Effector memory CD4-positive, alpha-beta T cell (primary cell): ENCODE measurements at regions not wholly inside any gene's neighbourhood (a gene's known extent, or its start where the extent isn't known, plus 50 kb on each side); places are given as distances from the start of the nearest gene placed in this dataset.

Experiments used
- DNase-seq, 3 donors: peaks; one replicate each; pipeline ENCODE4 v3.0.0-alpha.2; 2020
- H3K27ac ChIP-seq: 2 replicates; pipeline ENCODE4 v1.7.0; 2013; ENCODE audit warnings: mild to moderate bottlenecking, low read length, moderate library complexity; ENCODE audit not compliant: insufficient read depth, poor library complexity, severe bottlenecking
- H3K27me3 ChIP-seq: replicated peaks from 2 replicates; pipeline ENCODE4 v1.7.0; 2013; ENCODE audit warnings: mild to moderate bottlenecking, low read length; ENCODE audit not compliant: insufficient read depth, control insufficient read depth, poor library complexity, severe bottlenecking
- H3K36me3 ChIP-seq: 2 replicates; pipeline ENCODE4 v1.7.0; 2013; ENCODE audit warnings: mild to moderate bottlenecking, low read length, moderate library complexity; ENCODE audit not compliant: control insufficient read depth, insufficient read depth
- H3K4me1 ChIP-seq: 2 replicates; pipeline ENCODE4 v1.7.0; 2013; ENCODE audit warnings: low read length, mild to moderate bottlenecking; ENCODE audit not compliant: control insufficient read depth, insufficient read depth, poor library complexity, severe bottlenecking
- H3K4me3 ChIP-seq: 2 replicates; pipeline ENCODE4 v1.7.0; 2013; ENCODE audit warnings: low read length, low read depth, mild to moderate bottlenecking; ENCODE audit not compliant: insufficient read depth, poor library complexity, severe bottlenecking
- H3K9me3 ChIP-seq: 2 replicates; pipeline ENCODE4 v1.7.0; 2013; ENCODE audit warnings: mild to moderate bottlenecking, low read length, moderate library complexity; ENCODE audit not compliant: control insufficient read depth

DNA sequence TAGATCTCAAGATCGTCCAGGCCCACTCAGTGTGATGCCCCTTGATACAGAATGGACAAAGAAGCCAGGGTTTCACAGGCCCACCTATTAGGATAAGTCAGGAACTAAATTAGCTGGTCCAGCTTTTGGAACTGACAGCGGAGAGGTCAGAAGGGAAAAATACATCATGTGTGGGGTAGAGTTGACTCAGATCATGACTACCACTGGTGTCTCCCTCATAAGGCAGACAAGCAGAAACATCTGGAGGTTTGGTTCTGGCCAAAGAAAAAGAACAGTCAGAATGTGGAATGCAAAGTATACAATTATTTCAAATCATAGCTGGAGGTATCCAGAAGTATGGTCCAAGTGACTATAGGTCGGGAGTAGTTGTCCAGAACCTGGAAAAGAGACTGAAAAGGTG lies 621.1 kb upstream of the CELF2 start:
- Histone ChIP-seq H3K27ac (no peak overlapping the region), H3K4me1 (no peaks in the 10 kb centered on the region), H3K9me3 (no peaks in the 10 kb centered on the region), H3K27me3 (no peaks in the 10 kb centered on the region), H3K36me3 (no peaks in the 10 kb centered on the region), H3K4me3 (no peak overlapping the region)
- no peak for DNase-seq

DNA sequence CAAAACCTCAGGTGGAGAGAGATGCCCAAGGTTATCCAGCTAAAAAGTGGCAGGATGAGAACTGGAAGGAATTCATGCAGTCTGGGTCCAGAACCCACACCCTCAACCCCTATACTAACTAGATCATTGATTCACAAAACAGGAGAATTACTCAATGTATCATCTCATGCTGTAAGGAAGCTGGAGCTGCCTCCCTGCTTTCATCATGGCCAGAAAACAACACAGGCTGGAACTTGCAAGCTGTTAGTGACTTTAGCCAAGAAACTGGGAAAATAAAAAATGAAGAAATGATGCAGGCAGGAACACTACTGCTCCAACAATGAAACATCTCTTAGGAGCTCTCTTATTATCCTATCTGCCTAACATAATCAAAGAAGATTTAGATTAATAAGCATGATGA lies 619.8 kb upstream of the CELF2 start:
- H3K27ac ChIP-seq: no peak overlapping the region
- H3K27me3 ChIP-seq: no peaks in the 10 kb centered on the region
- H3K4me3 ChIP-seq: no peak overlapping the region
- H3K9me3 ChIP-seq: no peaks in the 10 kb centered on the region
- DNase-seq: no peak
- no peaks in the 10 kb centered on the region for H3K4me1 ChIP-seq
- no peaks in the 10 kb centered on the region for H3K36me3 ChIP-seq

DNA sequence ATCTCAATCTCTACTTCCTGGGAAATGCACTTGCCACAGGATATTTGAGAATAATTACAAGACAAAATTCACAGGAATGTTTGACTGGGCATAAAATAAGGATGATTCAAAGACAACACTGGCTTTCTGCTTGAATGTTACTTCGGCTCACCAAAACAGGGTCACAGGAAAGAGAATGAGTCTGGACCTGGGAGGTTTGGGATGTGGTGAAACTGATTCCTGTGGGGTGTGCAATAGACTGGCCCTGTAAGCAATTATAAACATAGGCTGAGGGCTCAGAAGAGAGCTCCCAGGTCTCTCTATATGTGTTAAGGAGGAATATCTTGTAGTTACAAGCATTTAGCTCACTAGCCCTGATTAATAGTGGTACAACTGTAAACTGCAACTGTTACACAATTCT lies 613.9 kb upstream of the CELF2 start:
- no peaks in the 10 kb centered on the region for H3K9me3 ChIP-seq
- H3K27me3 ChIP-seq: no peaks in the 10 kb centered on the region
- no peaks in the 10 kb centered on the region for H3K4me1 ChIP-seq
- H3K4me3 ChIP-seq: no peak overlapping the region
- no peak overlapping the region for H3K27ac ChIP-seq
- no peaks in the 10 kb centered on the region for H3K36me3 ChIP-seq
- DNase-seq: no peak

- no peak for DNase-seq
- no peaks in the 10 kb centered on the region for H3K27me3 ChIP-seq
Observed at GRCh38 chr10:10417671-10418070, 600.0 kb upstream of the CELF2 start.

GRCh38 chr10:10418387-10418786 lies 599.3 kb upstream of the CELF2 start:
- no peak for DNase-seq
- Histone ChIP-seq H3K9me3 (no peaks in the 10 kb centered on the region), H3K4me1 (no peaks in the 10 kb centered on the region), H3K27me3 (no peaks in the 10 kb centered on the region), H3K4me3 (no peak overlapping the region), H3K36me3 (no peaks in the 10 kb centered on the region), H3K27ac (no peak overlapping the region)

More at GRCh38 chr10:10417671-10418070, 600.0 kb upstream of the CELF2 start:
- Histone ChIP-seq H3K36me3 (no peaks in the 10 kb centered on the region), H3K9me3 (no peaks in the 10 kb centered on the region), H3K27ac (no peak overlapping the region), H3K4me3 (no peak overlapping the region), H3K4me1 (no peaks in the 10 kb centered on the region)

GRCh38 chr10:10421071-10421470 lies 596.6 kb upstream of the CELF2 start:
- no peak for DNase-seq
- H3K27me3 ChIP-seq: no peaks in the 10 kb centered on the region
- no peak overlapping the region for H3K4me3 ChIP-seq
- no peak overlapping the region for H3K27ac ChIP-seq
- H3K36me3 ChIP-seq: no peaks in the 10 kb centered on the region
- no peaks in the 10 kb centered on the region for H3K9me3 ChIP-seq
- H3K4me1 ChIP-seq: no peaks in the 10 kb centered on the region

DNA sequence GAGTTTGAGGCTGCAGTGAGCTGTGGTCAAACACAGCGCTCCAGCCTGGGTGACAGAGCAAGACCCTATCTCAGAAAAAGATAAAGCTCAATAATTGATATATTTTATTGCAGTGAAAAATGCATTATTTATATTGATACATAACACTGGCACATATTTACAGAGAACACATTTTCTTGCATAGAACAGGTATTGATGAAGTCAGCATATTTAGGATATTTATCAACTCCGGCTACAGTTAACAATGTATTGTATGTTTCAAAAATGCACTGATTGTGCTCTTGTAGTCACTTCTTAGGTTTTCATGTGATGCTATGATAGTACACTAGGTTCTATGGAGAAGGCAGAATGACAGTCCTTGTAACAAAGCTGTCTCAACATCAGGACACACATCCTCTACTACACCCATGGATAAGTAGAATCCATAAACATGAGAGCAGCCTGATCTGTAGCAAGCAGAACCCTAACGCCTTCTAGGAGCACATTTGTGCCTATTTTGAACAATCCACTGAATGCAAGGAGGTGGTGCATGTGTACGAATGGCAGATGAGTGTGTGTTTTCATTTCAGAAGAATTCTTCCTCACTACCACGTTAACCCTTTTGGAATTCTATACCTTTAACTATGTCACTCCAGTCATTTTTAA lies 586.1 kb upstream of the CELF2 start:
- DNase-seq: no peak
- Histone ChIP-seq H3K27me3 (no peaks in the 10 kb centered on the region), H3K9me3 (no peaks in the 10 kb centered on the region), H3K36me3 (no peaks in the 10 kb centered on the region), H3K27ac (no peak overlapping the region), H3K4me3 (no peak overlapping the region), H3K4me1 (no peaks in the 10 kb centered on the region)

- Histone ChIP-seq H3K9me3 (no peaks in the 10 kb centered on the region), H3K4me1 (no peaks in the 10 kb centered on the region), H3K27ac (no peak overlapping the region), H3K27me3 (no peaks in the 10 kb centered on the region), H3K36me3 (no peaks in the 10 kb centered on the region), H3K4me3 (no peak overlapping the region)
- DNase-seq: no peak
Observed at GRCh38 chr10:10432296-10433035, 585.2 kb upstream of the CELF2 start.

DNA sequence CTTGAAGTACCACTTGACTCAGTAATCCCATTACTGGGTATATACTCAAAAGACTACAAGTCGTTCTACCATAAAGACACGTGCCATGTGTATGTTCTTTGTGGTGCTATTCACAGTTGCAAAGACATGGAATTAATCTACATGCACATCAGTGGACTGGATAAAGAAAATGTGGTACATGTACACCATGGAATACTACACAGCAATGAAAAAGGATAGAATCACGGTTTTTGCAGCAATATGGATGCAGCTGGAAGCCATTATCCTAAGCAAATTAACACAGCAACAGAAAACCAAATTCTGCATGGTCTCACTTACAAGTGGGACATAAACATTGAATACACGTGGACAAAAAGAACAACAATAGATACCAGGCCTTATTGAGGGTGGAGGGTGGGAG lies 583.4 kb upstream of the CELF2 start:
- Histone ChIP-seq H3K4me1 (no peaks in the 10 kb centered on the region), H3K9me3 (no peaks in the 10 kb centered on the region), H3K27me3 (no peaks in the 10 kb centered on the region), H3K36me3 (no peaks in the 10 kb centered on the region), H3K27ac (no peak overlapping the region), H3K4me3 (no peak overlapping the region)
- DNase-seq: no peak

GRCh38 chr10:10437886-10438285 lies 579.8 kb upstream of the CELF2 start:
- DNase-seq: no peak
- no peaks in the 10 kb centered on the region for H3K9me3 ChIP-seq
- H3K27me3 ChIP-seq: no peaks in the 10 kb centered on the region
- no peak overlapping the region for H3K27ac ChIP-seq
- no peaks in the 10 kb centered on the region for H3K36me3 ChIP-seq
- H3K4me1 ChIP-seq: no peaks in the 10 kb centered on the region
- H3K4me3 ChIP-seq: no peak overlapping the region
